ENCODE measurements at regions not wholly inside any gene's neighbourhood (a gene's known extent, or its start where the extent isn't known, plus 50 kb on each side); places are given as distances from the start of the nearest gene placed in this dataset.

- TF ChIP-seq CBX3 (IDR thresholded peaks at IDR 0.05; ENCODE audit: low read depth), result no peak
These were observed 172.9 kb upstream of the ZFHX3 start (continued) for GRCh38 chr16:73220836-73221235.

- peaks cover 0 to 12% of the 10 kb centered on the region in 2 experiments; a peak in 1 of 4 replicates for H3K9me3 ChIP-seq (ENCODE audit: control insufficient read depth in 1 of 2, insufficient read depth in 1 of 2, low read depth in 1 of 2, low read length in 2 of 2)
- no TSS peak for BruUV-seq (replicated peaks)
- no peak overlapping the region for H3K4me3 ChIP-seq (replicated peaks in 1 of 2; ENCODE audit: low read depth in 1 of 2, low read length in 2 of 2)
- peak; percentile 78 for ATAC-seq
- no peak for TF ChIP-seq SRF (IDR thresholded peaks at IDR 0.05; ENCODE audit: low read depth)
- TF ChIP-seq CTCF (IDR thresholded peaks at IDR 0.05 in 2 of 3, conservative IDR thresholded peaks at IDR 0.05 in 1 of 3; ENCODE audit: borderline replicate concordance in 1 of 3, insufficient read depth in 1 of 3, low read depth in 2 of 3, low read length in 2 of 3), result peak in 2 of 3 experiments; percentile 47 to 57; a peak in 4 of 6 replicates
- no peaks in the 10 kb centered on the region for H3K36me3 ChIP-seq (ENCODE audit: control insufficient read depth in 1 of 2, insufficient read depth in 2 of 2, low read length in 2 of 2)
- H3K79me2 ChIP-seq (ENCODE audit: insufficient read depth, low read length), result no peaks in the 10 kb centered on the region
- no peaks in the 10 kb centered on the region for H4K20me1 ChIP-seq (ENCODE audit: insufficient read depth)
- no peaks in the 10 kb centered on the region for H3K4me1 ChIP-seq (ENCODE audit: control insufficient read depth in 1 of 2, insufficient read depth in 2 of 2, low read length in 2 of 2)
- H3K27ac ChIP-seq (ENCODE audit: low read depth, low read length), result no peak overlapping the region
- DNase-seq (ENCODE audit: low read depth, low spot score), result no peak
- ChIA-PET RAD21 (ENCODE audit: low non-redundant PET in 1 of 2, low total read pairs in 2 of 2, uncharacterized antibody in 2 of 2, unreplicated experiment in 2 of 2) (no interaction called here), POLR2A (no interaction called here), CTCF (no interaction called here)
- H3K9ac ChIP-seq (ENCODE audit: low read length), result no peak overlapping the region
- intact Hi-C loops (cut with micrococcal nuclease), result no loop called here
- no peaks in the 10 kb centered on the region for H3K9me2 ChIP-seq (ENCODE audit: insufficient read depth)
- H3K4me2 ChIP-seq (ENCODE audit: low read length), result no peak overlapping the region
- H3K27me3 ChIP-seq (ENCODE audit: insufficient read depth, low read length), result no peaks in the 10 kb centered on the region
- no peak overlapping the region for H2AFZ ChIP-seq (ENCODE audit: low read depth, low read length, poor library complexity, severe bottlenecking)
These were observed 171.2 kb upstream of the ZFHX3 start for GRCh38 chr16:73219176-73219575.

- DNase-seq (ENCODE audit: low read depth, low spot score), result no peak
- no TSS peak for BruUV-seq (replicated peaks)
- no peak for ATAC-seq
- Histone ChIP-seq H3K27ac (ENCODE audit: low read depth, low read length) (no peak overlapping the region), H3K4me3 (replicated peaks in 1 of 2; ENCODE audit: low read depth in 1 of 2, low read length in 2 of 2) (no peak overlapping the region), H3K27me3 (ENCODE audit: insufficient read depth, low read length) (no peaks in the 10 kb centered on the region), H4K20me1 (ENCODE audit: insufficient read depth) (no peaks in the 10 kb centered on the region), H3K36me3 (ENCODE audit: control insufficient read depth in 1 of 2, insufficient read depth in 2 of 2, low read length in 2 of 2) (no peaks in the 10 kb centered on the region), H3K4me2 (ENCODE audit: low read length) (no peak overlapping the region), H3K4me1 (ENCODE audit: control insufficient read depth in 1 of 2, insufficient read depth in 2 of 2, low read length in 2 of 2) (no peaks in the 10 kb centered on the region), H2AFZ (ENCODE audit: low read depth, low read length, poor library complexity, severe bottlenecking) (no peak overlapping the region), H3K9me3 (ENCODE audit: control insufficient read depth in 1 of 2, insufficient read depth in 1 of 2, low read depth in 1 of 2, low read length in 2 of 2) (peaks cover 0 to 12% of the 10 kb centered on the region in 2 experiments; a peak in 1 of 4 replicates), H3K79me2 (ENCODE audit: insufficient read depth, low read length) (no peaks in the 10 kb centered on the region), H3K9ac (ENCODE audit: low read length) (no peak overlapping the region), H3K9me2 (ENCODE audit: insufficient read depth) (no peaks in the 10 kb centered on the region)
- ChIA-PET POLR2A (no interaction called here), RAD21 (ENCODE audit: low non-redundant PET in 1 of 2, low total read pairs in 2 of 2, uncharacterized antibody in 2 of 2, unreplicated experiment in 2 of 2) (no interaction called here), CTCF (interaction anchor here (0.9 kb wide), 1 partner anchor 41 kb away, joined by 3 read pairs; no protein-coding TSS in a partner anchor)
- TF ChIP-seq CTCF (IDR thresholded peaks at IDR 0.05 in 2 of 3, conservative IDR thresholded peaks at IDR 0.05 in 1 of 3; ENCODE audit: borderline replicate concordance in 1 of 3, insufficient read depth in 1 of 3, low read depth in 2 of 3, low read length in 2 of 3) (peak in 2 of 3 experiments; percentile 21 to 44; a peak in 3 of 6 replicates), EZH2 (IDR thresholded peaks at IDR 0.05) (no peak)
- intact Hi-C loops (cut with micrococcal nuclease), result no loop called here
These were observed 169.7 kb upstream of the ZFHX3 start for GRCh38 chr16:73217654-73218053.
